ENCODE measurements at regions not wholly inside any gene's neighbourhood (a gene's known extent, or its start where the extent isn't known, plus 50 kb on each side); places are given as distances from the start of the nearest gene placed in this dataset.

GRCh38 chr5:99258819-99259218 is 330.0 kb upstream of the CHD1 start:
- ChIA-PET POLR2A (no interaction called here), CTCF (no interaction called here)
- no peak overlapping the region for H3K4me3 ChIP-seq (ENCODE audit: control extremely low read depth in 1 of 5, extremely low read depth in 1 of 5, insufficient read depth in 1 of 5, low read depth in 2 of 5, low read length in 4 of 5)
- H3K27me3 ChIP-seq (replicated peaks in 1 of 4; ENCODE audit: control extremely low read depth in 1 of 4, control insufficient read depth in 3 of 4, insufficient read depth in 4 of 4, low read length in 3 of 4) = no peaks in the 10 kb centered on the region
- Mint-ChIP-seq H3K27me3 (no peaks in the 10 kb centered on the region), H3K27ac (no peak overlapping the region), H3K4me3 (no peak overlapping the region), H3K4me1 (no peaks in the 10 kb centered on the region), H3K9me3 (ENCODE audit: insufficient read depth) (peaks cover 12% of the 10 kb centered on the region)
- H3K27ac ChIP-seq (ENCODE audit: low read length in 2 of 2) = no peak overlapping the region
- no peak overlapping the region for H2AFZ ChIP-seq (ENCODE audit: insufficient read depth, low read depth, low read length, poor library complexity, severe bottlenecking)
- WGBS (ENCODE audit: insufficient coverage) = no CpG with 5 or more reads among the region's 2 CpGs
- DNase-seq (no peak), ATAC-seq (ENCODE audit: low read depth) (no peak)
- TF ChIP-seq CTCF (IDR thresholded peaks at IDR 0.05) (no peak), EZH2 (IDR thresholded peaks at IDR 0.05; ENCODE audit: borderline replicate concordance, insufficient read depth, low read depth, low read length, poor library complexity, severe bottlenecking) (no peak)
- no peak overlapping the region for H3K9ac ChIP-seq (ENCODE audit: low read length)
- no peaks in the 10 kb centered on the region for H3K79me2 ChIP-seq (ENCODE audit: control insufficient read depth, insufficient read depth, low read length)
- H3K4me2 ChIP-seq (replicated peaks; ENCODE audit: low read depth, low read length, poor library complexity, severe bottlenecking) = no peak overlapping the region
- no peaks in the 10 kb centered on the region for H4K20me1 ChIP-seq (ENCODE audit: control insufficient read depth, insufficient read depth, low read length, poor library complexity, severe bottlenecking)
- H3K9me3 ChIP-seq (ENCODE audit: control extremely low read depth in 1 of 3, control insufficient read depth in 2 of 3, insufficient read depth in 1 of 3, low read length in 2 of 3) = peaks cover 0 to 14% (median 8%) of the 10 kb centered on the region in 3 donors
- intact Hi-C loops (cut with micrococcal nuclease) = no loop called here
- H3K4me1 ChIP-seq (ENCODE audit: control insufficient read depth in 2 of 2, insufficient read depth in 2 of 2, low read length in 2 of 2) = no peaks in the 10 kb centered on the region
- H3K36me3 ChIP-seq (replicated peaks in 1 of 2; ENCODE audit: control extremely low read depth in 1 of 2, control insufficient read depth in 1 of 2, extremely low read depth in 1 of 2, insufficient read depth in 2 of 2, low read length in 1 of 2) = no peaks in the 10 kb centered on the region

GRCh38 chr5:99248066-99248465 is 319.3 kb upstream of the CHD1 start:
- Histone ChIP-seq H3K79me2 (ENCODE audit: control insufficient read depth, insufficient read depth, low read length) (no peaks in the 10 kb centered on the region), H3K36me3 (replicated peaks in 1 of 2; ENCODE audit: control extremely low read depth in 1 of 2, control insufficient read depth in 1 of 2, extremely low read depth in 1 of 2, insufficient read depth in 2 of 2, low read length in 1 of 2) (no peaks in the 10 kb centered on the region), H3K27me3 (replicated peaks in 1 of 4; ENCODE audit: control extremely low read depth in 1 of 4, control insufficient read depth in 3 of 4, insufficient read depth in 4 of 4, low read length in 3 of 4) (no peaks in the 10 kb centered on the region), H3K9me3 (ENCODE audit: control extremely low read depth in 1 of 3, control insufficient read depth in 2 of 3, insufficient read depth in 1 of 3, low read length in 2 of 3) (no peaks in the 10 kb centered on the region), H4K20me1 (ENCODE audit: control insufficient read depth, insufficient read depth, low read length, poor library complexity, severe bottlenecking) (no peaks in the 10 kb centered on the region), H3K4me3 (ENCODE audit: control extremely low read depth in 1 of 5, extremely low read depth in 1 of 5, insufficient read depth in 1 of 5, low read depth in 2 of 5, low read length in 4 of 5) (no peak overlapping the region), H3K4me1 (ENCODE audit: control insufficient read depth in 2 of 2, insufficient read depth in 2 of 2, low read length in 2 of 2) (no peaks in the 10 kb centered on the region), H3K27ac (ENCODE audit: low read length in 2 of 2) (no peak overlapping the region), H3K9ac (ENCODE audit: low read length) (no peak overlapping the region), H2AFZ (ENCODE audit: insufficient read depth, low read depth, low read length, poor library complexity, severe bottlenecking) (no peak overlapping the region), H3K4me2 (replicated peaks; ENCODE audit: low read depth, low read length, poor library complexity, severe bottlenecking) (no peak overlapping the region)
- ChIA-PET POLR2A (no interaction called here), CTCF (no interaction called here)
- TF ChIP-seq EZH2 (IDR thresholded peaks at IDR 0.05; ENCODE audit: borderline replicate concordance, insufficient read depth, low read depth, low read length, poor library complexity, severe bottlenecking) (no peak), CTCF (IDR thresholded peaks at IDR 0.05) (no peak)
- no CpG with 5 or more reads among the region's 2 CpGs for WGBS (ENCODE audit: insufficient coverage)
- intact Hi-C loops (cut with micrococcal nuclease) = no loop called here
- no peak for DNase-seq
- no peaks in the 10 kb centered on the region for H3K27me3 Mint-ChIP-seq
- no peak overlapping the region for H3K4me3 Mint-ChIP-seq
- no peak overlapping the region for H3K27ac Mint-ChIP-seq
- H3K9me3 Mint-ChIP-seq (ENCODE audit: insufficient read depth) = peaks cover 3% of the 10 kb centered on the region
- no peak for ATAC-seq (ENCODE audit: low read depth)
- no peaks in the 10 kb centered on the region for H3K4me1 Mint-ChIP-seq

Measured in B cell (primary cell).